Stimulated activated naive CD4-positive, alpha-beta T cell (primary cell): ENCODE measurements at regions not wholly inside any gene's neighbourhood (a gene's known extent, or its start where the extent isn't known, plus 50 kb on each side); places are given as distances from the start of the nearest gene placed in this dataset.

Experiments used
- DNase-seq, 6 experiments: peaks; one replicate each; lab custom pipeline; 2025; lab: John Stamatoyannopoulos, UW

- DNase-seq = no peak
Observed at GRCh38 chr5:19342942-19343341, 645.1 kb downstream of the CDH18 start.

- no peak for DNase-seq
Observed at GRCh38 chr5:19352120-19352519, 635.9 kb downstream of the CDH18 start.

- DNase-seq = no peak
Observed at GRCh38 chr5:19369048-19369447, 619.0 kb downstream of the CDH18 start.

- no peak for DNase-seq
Observed at GRCh38 chr5:19369561-19369960, 618.4 kb downstream of the CDH18 start.

GRCh38 chr5:19370655-19371386, 617.2 kb downstream of the CDH18 start:
- DNase-seq = no peak

GRCh38 chr5:19388391-19388790, 599.6 kb downstream of the CDH18 start:
- no peak for DNase-seq

- no peak for DNase-seq
Observed at GRCh38 chr5:19401032-19401431, 587.0 kb downstream of the CDH18 start.

- DNase-seq = no peak
Observed at GRCh38 chr5:19406576-19407365, 581.2 kb downstream of the CDH18 start.

- DNase-seq = no peak
Observed at GRCh38 chr5:19408149-19408548, 579.9 kb downstream of the CDH18 start.

- no peak for DNase-seq
Observed at GRCh38 chr5:19411936-19412335, 576.1 kb downstream of the CDH18 start.
